HEK293 (cell line): ENCODE measurements at regions not wholly inside any gene's neighbourhood (a gene's known extent, or its start where the extent isn't known, plus 50 kb on each side); places are given as distances from the start of the nearest gene placed in this dataset.

Source experiments
- CTCF ChIA-PET: fragments of 350-600 bp; formaldehyde crosslinking; extraction: SDS; loops from one replicate; lab custom pipeline; 2021; ENCODE audit warnings: antibody characterized with exemption; lab: Yijun Ruan, JAX
- POLR2A ChIA-PET: fragments of 300-600 bp; formaldehyde crosslinking; extraction: SDS; loops from one replicate; lab custom pipeline; 2020; ENCODE audit warnings: antibody characterized with exemption, inconsistent platforms; lab: Yijun Ruan, JAX
- H3K27ac ChIP-seq: fragments of 200-500 bp; sonication (Bioruptor generic); 2 replicates; pipeline ENCODE4 v1.5.1; 2014; ENCODE audit warnings: low read depth, low read length, control low read depth, inconsistent platforms; ENCODE audit errors: extremely low read depth
- H3K36me3 ChIP-seq, 2 experiments: fragments of 200-500 bp in 1 of 2; sonication (Bioruptor generic) in 1 of 2; 1 replicate in 1 of 2; 2 replicates in 1 of 2; pipeline ENCODE4 v1.5.1; 2014 to 2017; ENCODE audit warnings: inconsistent platforms in 2 of 2, low read length in 2 of 2; ENCODE audit not compliant: control insufficient read depth in 2 of 2, insufficient read depth in 1 of 2
- H3K4me1 ChIP-seq: fragments of 200-500 bp; sonication (Bioruptor generic); 2 replicates; pipeline ENCODE4 v1.5.1; 2014; ENCODE audit warnings: mild to moderate bottlenecking, low read length, inconsistent platforms; ENCODE audit not compliant: control insufficient read depth, insufficient read depth
- H3K4me3 ChIP-seq: 2 replicates; pipeline ENCODE4 v1.5.1; 2011; ENCODE audit warnings: low read depth, mild to moderate bottlenecking, control low read depth, low read length, moderate library complexity
- H3K9me3 ChIP-seq: fragments of 200-500 bp; sonication (Bioruptor generic); 2 replicates; pipeline ENCODE4 v1.5.1; 2014; ENCODE audit warnings: low read depth, low read length, inconsistent platforms; ENCODE audit not compliant: control insufficient read depth, insufficient read depth
- CTCF ChIP-seq: fragments of 450-650 bp; formaldehyde crosslinking; IDR thresholded peaks from 2 replicates; pipeline ENCODE4 v1.5.1; 2016; ENCODE audit warnings: missing biosample characterization, missing genetic modification characterization
- EGR2 ChIP-seq: fragments of 450-650 bp; formaldehyde crosslinking; IDR thresholded peaks from 2 replicates; pipeline ENCODE4 v1.5.1; 2016; ENCODE audit warnings: low read depth, missing biosample characterization, missing genetic modification characterization
- REPIN1 ChIP-seq: fragments of 450-650 bp; formaldehyde crosslinking; IDR thresholded peaks from 2 replicates; pipeline ENCODE4 v1.5.1; 2017; ENCODE audit warnings: missing biosample characterization, missing genetic modification characterization, low read depth
- REST ChIP-seq: fragments of 450-650 bp; formaldehyde crosslinking; IDR thresholded peaks from 2 replicates; pipeline ENCODE4 v1.5.1; 2016; ENCODE audit warnings: missing biosample characterization, missing genetic modification characterization
- ZBTB10 ChIP-seq: fragments of 450-650 bp; formaldehyde crosslinking; IDR thresholded peaks from 2 replicates; pipeline ENCODE4 v1.5.1; 2016; ENCODE audit warnings: missing biosample characterization, missing genetic modification characterization
- ZBTB20 ChIP-seq: fragments of 450-650 bp; formaldehyde crosslinking; IDR thresholded peaks from 2 replicates; pipeline ENCODE4 v1.5.1; 2016; ENCODE audit warnings: missing biosample characterization, missing genetic modification characterization
- ZFHX2 ChIP-seq: fragments of 450-650 bp; formaldehyde crosslinking; conservative IDR thresholded peaks from 2 replicates; pipeline ENCODE4 v1.5.1; 2016; ENCODE audit warnings: missing biosample characterization, missing genetic modification characterization
- ZNF169 ChIP-seq: fragments of 450-650 bp; formaldehyde crosslinking; IDR thresholded peaks from 2 replicates; pipeline ENCODE4 v1.5.1; 2016; ENCODE audit warnings: missing biosample characterization, missing genetic modification characterization
- ZNF174 ChIP-seq: fragments of 450-650 bp; formaldehyde crosslinking; IDR thresholded peaks from 2 replicates; pipeline ENCODE4 v1.5.0; 2017; ENCODE audit warnings: missing biosample characterization, mild to moderate bottlenecking, missing genetic modification characterization
- ZNF175 ChIP-seq: fragments of 450-650 bp; formaldehyde crosslinking; IDR thresholded peaks from 2 replicates; pipeline ENCODE4 v1.5.1; 2016; ENCODE audit warnings: missing biosample characterization, missing genetic modification characterization
- ZNF501 ChIP-seq: fragments of 450-650 bp; formaldehyde crosslinking; IDR thresholded peaks from 2 replicates; pipeline ENCODE4 v1.5.1; 2016; ENCODE audit warnings: missing biosample characterization, missing genetic modification characterization
- ZNF654 ChIP-seq: fragments of 450-650 bp; formaldehyde crosslinking; IDR thresholded peaks from 2 replicates; pipeline ENCODE4 v1.5.1; 2016; ENCODE audit warnings: low read depth, missing biosample characterization, missing genetic modification characterization
- ZNF837 ChIP-seq: fragments of 450-650 bp; formaldehyde crosslinking; IDR thresholded peaks from 2 replicates; pipeline ENCODE4 v1.5.1; 2016; ENCODE audit warnings: missing biosample characterization, missing genetic modification characterization

GRCh38 chrX:115957862-115958490 lies 212.6 kb upstream of the AGTR2 start (continued):
- TF ChIP-seq ZNF654: peak; percentile 99

GRCh38 chrX:115958687-115959359 lies 211.7 kb upstream of the AGTR2 start:
- no peak overlapping the region for H3K27ac ChIP-seq
- ChIA-PET POLR2A (no interaction called here), CTCF (interaction anchor here (0.7 to 1.4 kb wide), 4 partner anchors 18 to 1724 kb away, joined by 3 read pairs; no protein-coding TSS in a partner anchor)

More at GRCh38 chrX:115958687-115959359, 211.7 kb upstream of the AGTR2 start:
- no peaks in the 10 kb centered on the region for H3K36me3 ChIP-seq
- TF ChIP-seq CTCF (tag by site-specific recombination) (peak; percentile 91), EGR2 (tag by site-specific recombination) (peak; percentile 66; the same call in 1 of the 2 replicates), ZNF501 (tag by site-specific recombination) (no peak), ZFHX2 (tag by site-specific recombination) (peak; percentile 63), ZNF169 (tag by site-specific recombination) (no peak), REST (tag by site-specific recombination) (no peak), ZBTB20 (tag by site-specific recombination) (0 out of 2 replicates have a peak, but pooled peaks have one; percentile 6), REPIN1 (no peak), ZNF175 (tag by site-specific recombination) (no peak), ZNF654 (peak; percentile 97), ZBTB10 (tag by site-specific recombination) (no peak), ZNF837 (tag by site-specific recombination) (no peak), ZNF174 (tag by site-specific recombination) (no peak)
- TF ChIP-seq, all 188 proteins: peak for 5
- no peaks in the 10 kb centered on the region for H3K4me1 ChIP-seq
- H3K4me3 ChIP-seq: no peak overlapping the region
- H3K9me3 ChIP-seq: no peaks in the 10 kb centered on the region
